Psoas muscle (tissue), 7 donors: ENCODE measurements at regions not wholly inside any gene's neighbourhood (a gene's known extent, or its start where the extent isn't known, plus 50 kb on each side); places are given as distances from the start of the nearest gene placed in this dataset.

Experiments used
- ATAC-seq, 4 donors: fragments of 200-7000 bp; cut with Tn5 transposase; one replicate each; pipeline ENCODE4 v1.9.1; 2020; ENCODE audit warnings: moderate library complexity in 3 of 4, mild to moderate bottlenecking in 2 of 4
- DNase-seq, 2 donors: peaks; one replicate each; pipeline ENCODE4 v3.0.0-alpha.2; 2020
- H3K27ac ChIP-seq: fragments of 200-600 bp; one replicate; pipeline ENCODE4 v1.8.0; 2022
- H3K27me3 ChIP-seq, 3 donors: fragments of 200-600 bp in 1 of 3; one replicate each; pipeline versions ENCODE4 v1.6.1 to v1.8.0; 2013 to 2022; ENCODE audit warnings: low read length in 2 of 3, mild to moderate bottlenecking in 2 of 3, moderate library complexity in 1 of 3; ENCODE audit not compliant: insufficient read depth in 3 of 3
- H3K36me3 ChIP-seq, 2 donors: fragments of 200-600 bp in 1 of 2; one replicate each; pipeline versions ENCODE4 v1.6.1 to v1.8.0; 2013 to 2022; ENCODE audit warnings: low read depth in 1 of 2, mild to moderate bottlenecking in 1 of 2, moderate library complexity in 1 of 2; ENCODE audit not compliant: insufficient read depth in 1 of 2
- H3K4me1 ChIP-seq: fragments of 200-600 bp; one replicate; pipeline ENCODE4 v1.8.0; 2022
- H3K4me3 ChIP-seq: fragments of 200-600 bp; one replicate; pipeline ENCODE4 v1.8.0; 2022; ENCODE audit warnings: mild to moderate bottlenecking
- H3K9me3 ChIP-seq: fragments of 200-600 bp; one replicate; pipeline ENCODE4 v1.8.0; 2022
- WGBS, 3 donors: extraction: QIAGEN DNeasy Blood & Tissue Kit; methylation state at CpG; one replicate each; pipeline versions ENCODE4 v1.1.6 to v1.1.7; 2013; 5-methylcytosine and 5-hydroxymethylcytosine counted together
- intact Hi-C, 2 donors: fragments of 100-400 bp; cut with DNase I; formaldehyde crosslinking; loops; one replicate each; pipeline versions ENCODE4 v1.11.0 to v1.14.2; 2022
- TF ChIP-seq, protein P1 (sequence below): fragments of 200-600 bp; IDR thresholded peaks from one replicate; pipeline ENCODE4 v1.8.0; 2022; ENCODE audit warnings: antibody characterized with exemption
- donor health status: healthy with polysubstance abuse.
- donor health status: DM: no; HTN: no; CAD: no; lungs with moderate emphysema.
- donor health status: Bipolar disorder and iron deficiency.
- donor health status: healthy.
- donor health status: DM: yes; HTN: yes; CAD: no.
- donor health status: DM: no; HTN: no; CAD: no.
- donor health status: DM: yes; HTN: yes; CAD: no.

GRCh38 chr6:19289457-19289856, 547.7 kb upstream of the ID4 start:
- ATAC-seq = no peak
- no peaks in the 10 kb centered on the region for H3K9me3 ChIP-seq
- DNase-seq = no peak
- H3K27me3 ChIP-seq = no peaks in the 10 kb centered on the region
- TF ChIP-seq, protein P1, sequence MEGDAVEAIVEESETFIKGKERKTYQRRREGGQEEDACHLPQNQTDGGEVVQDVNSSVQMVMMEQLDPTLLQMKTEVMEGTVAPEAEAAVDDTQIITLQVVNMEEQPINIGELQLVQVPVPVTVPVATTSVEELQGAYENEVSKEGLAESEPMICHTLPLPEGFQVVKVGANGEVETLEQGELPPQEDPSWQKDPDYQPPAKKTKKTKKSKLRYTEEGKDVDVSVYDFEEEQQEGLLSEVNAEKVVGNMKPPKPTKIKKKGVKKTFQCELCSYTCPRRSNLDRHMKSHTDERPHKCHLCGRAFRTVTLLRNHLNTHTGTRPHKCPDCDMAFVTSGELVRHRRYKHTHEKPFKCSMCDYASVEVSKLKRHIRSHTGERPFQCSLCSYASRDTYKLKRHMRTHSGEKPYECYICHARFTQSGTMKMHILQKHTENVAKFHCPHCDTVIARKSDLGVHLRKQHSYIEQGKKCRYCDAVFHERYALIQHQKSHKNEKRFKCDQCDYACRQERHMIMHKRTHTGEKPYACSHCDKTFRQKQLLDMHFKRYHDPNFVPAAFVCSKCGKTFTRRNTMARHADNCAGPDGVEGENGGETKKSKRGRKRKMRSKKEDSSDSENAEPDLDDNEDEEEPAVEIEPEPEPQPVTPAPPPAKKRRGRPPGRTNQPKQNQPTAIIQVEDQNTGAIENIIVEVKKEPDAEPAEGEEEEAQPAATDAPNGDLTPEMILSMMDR = no peak
- H3K4me1 ChIP-seq = no peaks in the 10 kb centered on the region
- intact Hi-C loops = no loop called here
- no peak overlapping the region for H3K4me3 ChIP-seq
- H3K36me3 ChIP-seq = no peaks in the 10 kb centered on the region
- no peak overlapping the region for H3K27ac ChIP-seq

DNA sequence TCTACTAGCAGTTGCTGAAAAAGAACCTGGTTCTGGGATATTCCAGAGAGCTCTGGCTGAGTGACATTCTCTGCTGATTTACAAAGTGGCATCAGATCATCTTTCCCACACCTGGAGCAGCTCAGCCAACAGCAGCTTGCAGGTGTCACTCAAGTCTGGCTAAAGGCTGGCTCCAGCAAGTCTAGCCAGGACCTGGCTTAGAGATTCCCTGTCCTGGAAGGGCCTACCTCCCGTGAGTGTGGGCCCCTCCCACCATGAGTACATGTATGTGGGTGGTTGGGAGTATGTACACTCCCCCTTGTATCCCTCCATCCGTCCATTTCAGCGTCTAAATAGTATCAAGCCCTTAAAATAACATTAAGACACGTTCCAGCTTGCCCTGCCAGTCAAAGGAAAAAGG, 539.3 kb upstream of the ID4 start:
- H3K36me3 ChIP-seq = no peaks in the 10 kb centered on the region
- H3K4me3 ChIP-seq = no peak overlapping the region
- 14 to 16% (median 15%) methylated on average over 4 of the region's 4 CpGs for WGBS, 3 donors
- no peak for ATAC-seq
- intact Hi-C loops = no loop called here
- TF ChIP-seq, protein P1 = no peak
- H3K4me1 ChIP-seq = no peaks in the 10 kb centered on the region
- no peaks in the 10 kb centered on the region for H3K9me3 ChIP-seq
- no peaks in the 10 kb centered on the region for H3K27me3 ChIP-seq
- no peak for DNase-seq
- no peak overlapping the region for H3K27ac ChIP-seq

DNA sequence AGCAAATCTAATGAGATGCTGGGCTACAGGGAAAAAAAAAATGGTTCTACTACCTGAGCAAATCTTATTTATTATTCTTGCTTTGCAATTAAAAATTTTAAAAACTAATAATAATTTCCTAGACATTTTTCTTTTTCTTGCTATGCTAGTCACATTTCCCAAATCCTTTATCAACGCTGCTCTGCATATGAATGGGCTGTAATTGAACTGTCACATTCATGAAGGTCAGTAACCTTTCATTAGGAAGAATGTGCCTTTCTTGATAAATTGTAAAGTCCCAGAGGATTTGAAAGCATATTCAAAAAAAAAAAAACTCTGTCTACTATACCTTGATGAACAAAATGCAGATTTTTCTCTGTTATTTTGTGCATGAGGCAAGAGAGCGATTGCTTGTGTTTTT, 538.7 kb upstream of the ID4 start:
- H3K36me3 ChIP-seq = no peaks in the 10 kb centered on the region
- intact Hi-C loops = no loop called here

DNA sequence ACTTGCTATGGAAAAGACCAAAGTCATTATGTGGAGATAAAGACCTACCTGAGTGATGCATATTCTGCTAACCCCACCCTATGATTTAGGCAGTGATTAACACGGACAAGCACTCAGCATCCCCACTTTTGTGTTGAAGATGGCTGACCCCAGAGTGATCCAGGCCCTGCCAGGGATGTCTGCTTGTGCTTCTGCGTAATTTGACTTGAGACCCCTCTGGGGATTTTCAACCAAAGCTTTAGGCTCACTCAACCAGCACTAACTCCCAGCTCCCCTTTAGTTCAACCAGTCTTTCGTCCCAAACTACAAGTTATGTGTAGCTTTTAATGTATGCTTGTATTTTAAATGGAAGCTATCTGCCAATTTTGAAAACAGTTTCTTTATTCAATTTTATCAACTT, 538.0 kb upstream of the ID4 start:
- Histone ChIP-seq H3K27me3 (no peaks in the 10 kb centered on the region), H3K4me3 (no peak overlapping the region), H3K36me3 (no peaks in the 10 kb centered on the region), H3K4me1 (no peaks in the 10 kb centered on the region), H3K27ac (no peak overlapping the region), H3K9me3 (no peaks in the 10 kb centered on the region)
- 79 to 81% (median 81%) methylated on average over 3 of the region's 3 CpGs for WGBS, 3 donors
- TF ChIP-seq, protein P1 = no peak
- DNase-seq = no peak
- intact Hi-C loops = no loop called here
- no peak for ATAC-seq

More for the DNA sequence above, 538.7 kb upstream of the ID4 start:
- H3K27me3 ChIP-seq = no peaks in the 10 kb centered on the region
- H3K9me3 ChIP-seq = no peaks in the 10 kb centered on the region
- no peak overlapping the region for H3K4me3 ChIP-seq
- TF ChIP-seq, protein P1 = no peak
- no peak overlapping the region for H3K27ac ChIP-seq
- ATAC-seq (no peak), DNase-seq (no peak)
- WGBS, 3 donors = 76 to 85% (median 82%) methylated on average over 2 of the region's 2 CpGs
- H3K4me1 ChIP-seq = no peaks in the 10 kb centered on the region

DNA sequence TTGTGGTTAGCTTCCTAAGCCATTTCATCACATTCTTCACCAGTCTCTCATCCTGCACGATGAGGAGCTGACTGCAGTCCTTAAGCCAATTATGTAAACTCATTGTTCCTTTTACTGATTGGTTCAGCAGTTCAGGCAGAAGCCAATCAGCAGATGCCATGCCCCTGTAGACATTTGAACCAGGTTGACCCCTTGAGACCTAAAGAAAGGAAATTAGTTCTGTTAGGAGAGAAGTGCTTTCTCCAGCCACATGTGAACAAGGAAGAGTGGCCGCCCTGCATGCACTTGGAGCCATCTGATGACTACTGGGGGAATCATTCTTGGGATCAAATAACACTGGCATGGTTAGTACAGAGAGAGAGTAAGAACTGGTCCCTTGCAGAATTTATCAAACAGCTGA, 535.2 kb upstream of the ID4 start:
- ATAC-seq = peak; percentile 37 to 79 (median 69)
- Histone ChIP-seq H3K27me3 (no peaks in the 10 kb centered on the region), H3K36me3 (no peaks in the 10 kb centered on the region), H3K4me1 (no peaks in the 10 kb centered on the region), H3K9me3 (no peaks in the 10 kb centered on the region), H3K4me3 (no peak overlapping the region), H3K27ac (no peak overlapping the region)
- intact Hi-C loops = no loop called here
- TF ChIP-seq, protein P1 = no peak
- 22 to 26% (median 25%) methylated on average over 2 of the region's 2 CpGs for WGBS, 3 donors
- no peak for DNase-seq
